NCI-H1105 (cell line): ENCODE measurements at regions not wholly inside any gene's neighbourhood (a gene's known extent, or its start where the extent isn't known, plus 50 kb on each side); places are given as distances from the start of the nearest gene placed in this dataset.

Source experiments
- DNase-seq: peaks from one replicate; lab custom pipeline; 2025; lab: John Stamatoyannopoulos, UW

GRCh38 chr20:16115911-16116552 lies 457.2 kb downstream of the KIF16B start:
- no peak for DNase-seq

GRCh38 chr20:16113736-16114135 lies 459.5 kb downstream of the KIF16B start:
- DNase-seq, result no peak

- no peak for DNase-seq
Observed at GRCh38 chr20:16111852-16112412, 461.3 kb downstream of the KIF16B start.

GRCh38 chr20:16111172-16111832 lies 461.9 kb downstream of the KIF16B start:
- DNase-seq, result no peak

- DNase-seq, result peak; percentile 6
Observed at GRCh38 chr20:16107172-16107870, 465.9 kb downstream of the KIF16B start.

GRCh38 chr20:16106191-16106849 lies 466.9 kb downstream of the KIF16B start:
- DNase-seq, result no peak

- DNase-seq, result no peak
Observed at GRCh38 chr20:16104783-16105182, 468.5 kb downstream of the KIF16B start.
